ENCODE measurements at regions not wholly inside any gene's neighbourhood (a gene's known extent, or its start where the extent isn't known, plus 50 kb on each side); places are given as distances from the start of the nearest gene placed in this dataset.

- TF ChIP-seq, protein P1, sequence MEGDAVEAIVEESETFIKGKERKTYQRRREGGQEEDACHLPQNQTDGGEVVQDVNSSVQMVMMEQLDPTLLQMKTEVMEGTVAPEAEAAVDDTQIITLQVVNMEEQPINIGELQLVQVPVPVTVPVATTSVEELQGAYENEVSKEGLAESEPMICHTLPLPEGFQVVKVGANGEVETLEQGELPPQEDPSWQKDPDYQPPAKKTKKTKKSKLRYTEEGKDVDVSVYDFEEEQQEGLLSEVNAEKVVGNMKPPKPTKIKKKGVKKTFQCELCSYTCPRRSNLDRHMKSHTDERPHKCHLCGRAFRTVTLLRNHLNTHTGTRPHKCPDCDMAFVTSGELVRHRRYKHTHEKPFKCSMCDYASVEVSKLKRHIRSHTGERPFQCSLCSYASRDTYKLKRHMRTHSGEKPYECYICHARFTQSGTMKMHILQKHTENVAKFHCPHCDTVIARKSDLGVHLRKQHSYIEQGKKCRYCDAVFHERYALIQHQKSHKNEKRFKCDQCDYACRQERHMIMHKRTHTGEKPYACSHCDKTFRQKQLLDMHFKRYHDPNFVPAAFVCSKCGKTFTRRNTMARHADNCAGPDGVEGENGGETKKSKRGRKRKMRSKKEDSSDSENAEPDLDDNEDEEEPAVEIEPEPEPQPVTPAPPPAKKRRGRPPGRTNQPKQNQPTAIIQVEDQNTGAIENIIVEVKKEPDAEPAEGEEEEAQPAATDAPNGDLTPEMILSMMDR (IDR thresholded peaks at IDR 0.05 in 8 of 11, conservative IDR thresholded peaks at IDR 0.05 in 3 of 11): no peak
- TF ChIP-seq POLR2A (IDR thresholded peaks at IDR 0.05): no peak
Observed at GRCh38 chr15:93831641-93832040, 399.7 kb upstream of the MCTP2 start.

All from spleen (tissue), 7 donors.